Muscle layer of colon (tissue), 2 donors: ENCODE measurements at regions not wholly inside any gene's neighbourhood (a gene's known extent, or its start where the extent isn't known, plus 50 kb on each side); places are given as distances from the start of the nearest gene placed in this dataset.

Source experiments
- H3K27ac ChIP-seq: one replicate; pipeline ENCODE4 v1.7.0; 2013; ENCODE audit warnings: low read depth, mild to moderate bottlenecking, low read length, moderate library complexity
- H3K27me3 ChIP-seq, 2 donors: one replicate each; pipeline ENCODE4 v1.7.0; 2013; ENCODE audit warnings: low read length in 2 of 2, mild to moderate bottlenecking in 2 of 2; ENCODE audit not compliant: insufficient read depth in 2 of 2, control insufficient read depth in 1 of 2
- H3K36me3 ChIP-seq: one replicate; pipeline ENCODE4 v1.7.0; 2013; ENCODE audit warnings: mild to moderate bottlenecking, low read length; ENCODE audit not compliant: insufficient read depth
- H3K4me1 ChIP-seq: one replicate; pipeline ENCODE4 v1.7.0; 2013; ENCODE audit warnings: mild to moderate bottlenecking, low read length; ENCODE audit not compliant: insufficient read depth
- H3K4me3 ChIP-seq, 2 donors: one replicate each; pipeline ENCODE4 v1.7.0; 2013; ENCODE audit warnings: low read length in 2 of 2, low read depth in 1 of 2, mild to moderate bottlenecking in 1 of 2, moderate library complexity in 1 of 2
- H3K9ac ChIP-seq: one replicate; pipeline ENCODE4 v1.7.0; 2013; ENCODE audit warnings: low read length
- H3K9me3 ChIP-seq: one replicate; pipeline ENCODE4 v1.7.0; 2013; ENCODE audit warnings: mild to moderate bottlenecking, low read length
- donor health status: abdominal sarcoma.
- donor health status: Adenocarcinoma of cecum.

DNA sequence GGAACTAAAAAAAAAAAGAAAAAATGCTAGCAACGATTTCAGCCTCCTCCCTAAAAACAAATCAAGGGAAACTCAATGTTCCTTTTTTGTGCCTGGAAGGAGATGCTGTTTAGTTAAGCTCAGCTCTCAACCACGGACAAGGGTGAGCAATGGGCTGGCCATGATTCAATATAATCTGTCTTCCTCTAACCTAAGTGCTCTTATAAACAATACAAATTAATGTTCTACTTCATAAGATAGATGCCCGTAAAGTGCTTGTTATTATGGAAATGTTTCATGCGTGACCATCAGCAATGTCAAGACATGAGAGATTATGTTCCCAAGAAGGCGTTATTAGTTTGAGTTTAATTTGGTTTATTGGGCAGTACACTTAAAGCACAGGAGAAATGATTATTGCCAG lies 320.3 kb downstream of the SFMBT2 start:
- Histone ChIP-seq H3K9me3 (no peaks in the 10 kb centered on the region), H3K4me3 (no peak overlapping the region), H3K4me1 (peaks cover 17% of the 10 kb centered on the region), H3K36me3 (no peaks in the 10 kb centered on the region), H3K27me3 (no peaks in the 10 kb centered on the region), H3K9ac (no peak overlapping the region), H3K27ac (no peak overlapping the region)

DNA sequence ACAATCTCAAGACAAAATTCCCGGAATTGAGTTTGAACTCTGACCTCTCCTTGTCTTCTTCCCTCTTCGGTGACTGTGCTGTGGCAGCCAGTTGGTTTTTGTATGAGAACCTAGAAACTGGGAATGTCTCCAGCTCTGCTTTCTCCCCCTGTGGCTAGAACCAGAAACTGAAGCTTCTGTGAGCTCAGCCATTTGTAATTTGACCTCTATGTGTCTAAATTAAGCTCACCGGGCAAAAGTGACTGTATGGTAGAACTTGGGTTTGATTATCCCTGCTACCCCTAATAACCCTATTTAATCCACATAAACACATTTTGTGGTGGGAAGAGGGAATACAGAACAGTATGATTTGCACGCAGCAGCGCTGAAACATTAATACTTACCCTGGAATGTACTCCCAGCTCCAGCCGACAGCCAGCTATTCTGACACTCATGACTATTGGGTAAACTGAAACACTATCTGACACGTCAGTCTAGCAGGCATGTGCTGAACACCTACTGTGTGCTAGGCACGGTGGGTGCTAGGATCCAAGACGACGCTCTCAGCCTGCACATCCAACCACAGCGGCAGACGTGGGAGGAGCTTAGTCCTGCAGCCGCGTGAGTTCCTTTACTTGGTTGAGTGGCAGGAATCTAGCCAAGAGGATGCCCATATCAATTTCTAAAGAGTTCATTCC lies 324.8 kb downstream of the SFMBT2 start:
- Histone ChIP-seq H3K27ac (no peak overlapping the region), H3K9me3 (no peaks in the 10 kb centered on the region), H3K36me3 (no peaks in the 10 kb centered on the region), H3K4me3 (no peak overlapping the region), H3K27me3 (no peaks in the 10 kb centered on the region), H3K4me1 (peaks cover 14% of the 10 kb centered on the region), H3K9ac (no peak overlapping the region)

DNA sequence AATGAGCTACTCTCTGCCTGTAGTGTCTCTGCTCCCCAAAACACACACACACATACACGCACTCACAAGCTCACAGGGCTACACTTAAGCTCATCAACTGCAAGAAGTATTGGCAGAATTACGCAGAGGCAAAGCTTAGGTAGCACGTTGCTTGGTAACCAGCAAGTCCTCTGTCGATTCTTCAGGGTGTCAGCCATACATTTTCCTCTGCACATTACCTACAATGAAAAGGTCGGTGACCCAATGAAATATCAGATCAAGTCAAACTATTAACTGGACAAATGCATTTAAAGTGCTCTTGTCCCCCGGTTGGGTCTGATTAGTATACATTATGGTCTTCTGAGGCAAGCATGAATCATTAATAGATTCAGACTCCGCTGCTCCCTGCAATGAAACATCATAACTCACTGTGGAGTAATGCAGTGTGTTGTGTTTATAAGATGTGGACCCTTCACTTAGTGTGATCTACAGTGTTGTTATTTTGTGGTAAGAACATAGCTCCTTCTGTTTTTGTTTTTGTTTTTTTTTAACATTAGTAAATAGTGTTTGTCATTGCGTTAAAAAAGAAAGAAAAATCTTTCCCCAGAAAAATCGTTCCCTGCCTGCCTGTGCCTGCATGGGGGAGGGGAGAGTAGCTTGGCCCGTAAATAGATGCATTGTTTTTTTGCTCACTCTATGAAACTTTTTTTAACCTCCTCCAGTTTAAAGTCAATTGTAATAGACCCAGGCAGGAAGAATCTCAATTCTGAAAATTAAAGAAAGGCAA lies 325.5 kb downstream of the SFMBT2 start:
- Histone ChIP-seq H3K27me3 (no peaks in the 10 kb centered on the region), H3K9me3 (no peaks in the 10 kb centered on the region), H3K27ac (no peak overlapping the region), H3K4me1 (peaks cover 7% of the 10 kb centered on the region), H3K4me3 (no peak overlapping the region), H3K9ac (no peak overlapping the region), H3K36me3 (no peaks in the 10 kb centered on the region)

DNA sequence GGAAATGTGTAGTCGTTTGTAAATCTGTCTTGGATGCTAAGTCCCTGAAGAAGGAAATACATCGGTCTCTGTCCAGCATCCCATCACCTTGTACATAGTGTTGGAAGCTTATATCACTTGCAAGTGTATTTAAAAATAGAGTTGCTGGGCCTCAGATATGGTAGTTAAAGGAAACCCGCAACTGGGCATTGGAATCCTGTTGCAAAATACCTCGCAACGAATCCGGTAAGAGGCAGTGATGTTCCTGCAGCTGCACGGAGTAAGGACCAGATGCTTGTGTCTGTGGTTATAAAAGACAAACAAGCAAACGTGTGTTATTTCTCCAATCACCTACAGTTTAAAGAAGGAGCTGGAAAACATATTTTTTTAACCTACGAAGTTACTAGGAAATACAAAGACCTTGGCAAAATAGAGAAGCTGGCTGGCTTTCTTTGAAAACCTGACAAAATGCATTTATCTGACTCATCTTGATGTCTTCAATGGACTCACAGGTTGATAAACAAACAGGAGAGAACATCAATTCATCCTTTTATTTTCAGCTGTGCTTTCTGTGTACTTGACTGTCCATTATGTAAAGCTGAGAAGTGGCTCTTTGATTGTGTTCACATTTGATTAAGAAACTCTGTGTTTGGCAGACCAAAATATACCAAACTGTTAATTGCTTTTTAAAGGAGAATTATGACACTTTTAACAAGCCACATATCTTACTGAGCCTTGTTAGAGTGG lies 326.4 kb downstream of the SFMBT2 start:
- H3K27ac ChIP-seq, result no peak overlapping the region
- no peaks in the 10 kb centered on the region for H3K4me1 ChIP-seq
- H3K4me3 ChIP-seq, result no peak overlapping the region
- H3K36me3 ChIP-seq, result no peaks in the 10 kb centered on the region
- H3K27me3 ChIP-seq, result no peaks in the 10 kb centered on the region
- no peaks in the 10 kb centered on the region for H3K9me3 ChIP-seq
- no peak overlapping the region for H3K9ac ChIP-seq

DNA sequence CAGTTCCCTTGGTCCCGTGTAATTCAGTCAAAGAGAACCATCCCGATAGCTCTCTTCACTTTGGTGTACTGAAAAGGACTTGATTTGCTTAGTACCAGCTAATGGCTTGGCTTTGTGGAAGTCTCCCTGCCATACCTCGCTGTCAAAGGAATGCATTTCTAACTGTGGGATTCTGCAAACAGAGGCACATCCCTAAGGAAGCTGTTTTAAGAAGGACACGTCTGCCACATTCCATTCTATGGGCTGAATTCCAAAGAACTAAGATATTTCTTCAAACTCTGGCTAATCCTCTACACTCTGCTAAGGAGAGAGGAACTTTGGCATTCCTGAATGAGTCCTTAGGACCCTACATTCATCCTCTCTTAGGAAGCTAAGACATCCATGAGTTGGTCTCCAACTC lies 327.9 kb downstream of the SFMBT2 start:
- no peaks in the 10 kb centered on the region for H3K9me3 ChIP-seq
- H3K27ac ChIP-seq, result no peak overlapping the region
- H3K4me3 ChIP-seq, result no peak overlapping the region
- no peaks in the 10 kb centered on the region for H3K27me3 ChIP-seq
- H3K4me1 ChIP-seq, result no peaks in the 10 kb centered on the region
- no peak overlapping the region for H3K9ac ChIP-seq
- H3K36me3 ChIP-seq, result no peaks in the 10 kb centered on the region

DNA sequence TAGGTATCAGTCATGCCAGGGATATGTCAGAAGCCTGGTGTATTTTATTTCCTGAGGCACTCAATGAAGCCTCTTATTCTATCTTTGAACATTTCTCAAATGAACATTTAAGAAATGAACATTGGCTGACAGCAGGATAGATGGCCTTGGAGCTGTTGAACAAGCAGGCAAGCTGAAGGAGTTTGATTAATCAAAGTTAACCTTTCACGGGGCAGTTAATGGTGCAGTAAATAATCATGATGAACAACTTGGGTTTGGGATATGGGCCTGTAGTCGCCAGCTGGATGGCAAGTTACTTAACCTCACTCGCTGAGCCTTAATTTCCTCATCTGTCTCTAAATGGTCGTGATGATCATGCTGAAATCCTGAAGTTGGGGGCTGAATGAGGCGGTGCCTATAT lies 333.0 kb downstream of the SFMBT2 start:
- H3K9me3 ChIP-seq, result no peaks in the 10 kb centered on the region
- H3K36me3 ChIP-seq, result no peaks in the 10 kb centered on the region
- H3K4me1 ChIP-seq, result no peaks in the 10 kb centered on the region
- H3K27ac ChIP-seq, result no peak overlapping the region
- H3K4me3 ChIP-seq, result no peak overlapping the region
- H3K9ac ChIP-seq, result no peak overlapping the region
- no peaks in the 10 kb centered on the region for H3K27me3 ChIP-seq

DNA sequence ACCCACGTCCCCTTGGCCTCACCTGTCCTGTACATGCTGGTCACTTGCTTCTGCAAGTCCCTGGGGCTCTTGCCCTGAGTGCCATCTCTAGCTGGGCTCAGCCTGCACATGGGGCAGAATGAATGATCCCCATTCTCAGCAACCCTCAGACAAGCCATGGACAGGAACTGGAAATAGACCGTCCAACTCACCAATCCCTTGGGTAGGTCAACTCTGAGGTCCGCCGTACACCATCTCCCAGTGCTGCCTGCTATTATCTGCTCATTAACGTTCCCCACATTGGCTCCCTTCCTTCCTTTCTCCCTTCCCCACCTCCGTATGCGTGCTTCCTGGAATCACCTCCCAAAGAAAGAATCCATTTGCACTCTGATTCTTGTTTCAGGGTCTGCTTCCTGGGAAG lies 335.0 kb downstream of the SFMBT2 start:
- H3K9ac ChIP-seq, result no peak overlapping the region
- H3K4me3 ChIP-seq, result no peak overlapping the region
- H3K27me3 ChIP-seq, result no peaks in the 10 kb centered on the region
- H3K9me3 ChIP-seq, result no peaks in the 10 kb centered on the region
- H3K27ac ChIP-seq, result no peak overlapping the region
- no peaks in the 10 kb centered on the region for H3K36me3 ChIP-seq
- H3K4me1 ChIP-seq, result no peaks in the 10 kb centered on the region

DNA sequence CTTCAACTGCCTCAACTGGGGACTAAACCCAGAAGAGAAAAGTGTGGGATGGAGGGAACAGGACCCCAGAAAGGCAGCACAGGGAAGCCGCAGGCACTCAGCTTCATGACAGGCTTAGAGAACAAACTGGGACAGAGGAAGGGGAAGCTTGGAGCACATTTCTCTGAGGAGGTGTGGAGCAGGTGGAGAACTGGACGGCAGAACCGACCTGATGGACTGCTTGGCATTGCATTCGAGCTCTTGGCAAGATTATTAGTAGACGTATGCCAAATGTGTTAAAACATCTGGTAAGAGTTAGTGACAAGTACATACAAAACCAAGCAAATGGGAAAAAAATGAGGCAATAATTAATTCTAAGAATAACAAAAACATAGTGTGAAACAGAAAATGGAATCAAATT lies 335.7 kb downstream of the SFMBT2 start:
- no peak overlapping the region for H3K4me3 ChIP-seq
- no peak overlapping the region for H3K9ac ChIP-seq
- no peaks in the 10 kb centered on the region for H3K36me3 ChIP-seq
- no peaks in the 10 kb centered on the region for H3K9me3 ChIP-seq
- no peak overlapping the region for H3K27ac ChIP-seq
- no peaks in the 10 kb centered on the region for H3K27me3 ChIP-seq
- no peaks in the 10 kb centered on the region for H3K4me1 ChIP-seq

DNA sequence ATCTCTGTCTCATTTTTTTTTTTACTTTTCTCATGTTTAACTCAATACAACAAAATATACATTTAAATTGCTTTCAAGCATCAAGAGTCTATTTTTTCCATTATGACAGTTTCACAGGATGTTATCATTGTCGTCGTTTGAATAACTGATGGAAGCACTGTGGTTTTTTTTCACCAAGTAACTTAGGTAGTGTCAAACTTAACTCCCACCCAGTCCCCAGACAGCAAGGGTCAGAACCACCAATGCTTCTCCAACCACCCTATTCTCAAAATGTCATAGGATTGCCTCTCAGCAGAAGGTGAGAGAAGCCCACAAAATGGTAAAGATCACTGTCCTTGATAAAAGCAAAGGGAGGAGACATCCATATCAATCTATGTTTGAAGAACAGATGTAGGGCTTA lies 339.4 kb downstream of the SFMBT2 start:
- Histone ChIP-seq H3K27ac (no peak overlapping the region), H3K4me1 (no peaks in the 10 kb centered on the region), H3K4me3 (no peak overlapping the region), H3K9me3 (no peaks in the 10 kb centered on the region), H3K9ac (no peak overlapping the region), H3K36me3 (no peaks in the 10 kb centered on the region), H3K27me3 (no peaks in the 10 kb centered on the region)

DNA sequence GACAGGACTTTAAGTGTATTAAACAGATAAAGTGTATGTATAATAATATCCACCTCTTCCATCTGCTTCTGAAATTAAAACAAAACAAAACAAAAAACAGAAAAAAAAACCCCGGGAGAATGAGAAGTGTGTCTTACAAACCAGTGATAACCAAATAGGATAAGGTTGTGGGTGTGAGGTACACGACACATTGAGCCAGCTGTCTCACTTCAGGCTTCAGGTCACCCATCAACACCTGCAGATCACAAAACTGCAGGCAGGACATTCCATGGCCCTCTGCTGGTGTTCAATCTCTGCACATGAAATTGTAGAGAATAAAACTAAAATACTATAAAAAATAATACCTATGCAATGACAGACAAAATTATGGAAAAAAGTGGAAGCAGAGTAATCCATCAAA lies 339.9 kb downstream of the SFMBT2 start:
- no peaks in the 10 kb centered on the region for H3K9me3 ChIP-seq
- no peaks in the 10 kb centered on the region for H3K36me3 ChIP-seq
- H3K9ac ChIP-seq, result no peak overlapping the region
- no peak overlapping the region for H3K4me3 ChIP-seq
- H3K27ac ChIP-seq, result no peak overlapping the region
- no peaks in the 10 kb centered on the region for H3K27me3 ChIP-seq
- H3K4me1 ChIP-seq, result no peaks in the 10 kb centered on the region

DNA sequence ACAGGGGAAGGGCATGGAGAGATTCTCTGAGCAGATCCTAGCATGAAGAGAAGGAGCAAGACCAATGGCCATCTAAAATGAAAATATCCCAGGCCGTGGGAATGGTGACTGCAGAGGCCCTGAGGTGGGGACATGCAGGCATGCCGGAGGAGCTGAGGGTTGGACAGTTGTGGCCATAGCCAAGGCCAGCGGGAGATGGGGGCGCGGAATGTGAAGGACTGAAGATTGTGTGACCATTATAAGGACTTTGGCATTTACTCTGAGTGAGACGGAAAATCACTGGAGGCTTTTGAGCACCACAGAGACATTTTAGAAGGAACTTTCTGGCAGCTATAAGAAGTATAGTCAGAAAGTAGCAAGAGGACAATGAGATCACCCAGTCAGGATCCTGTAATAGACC lies 341.1 kb downstream of the SFMBT2 start:
- no peak overlapping the region for H3K4me3 ChIP-seq
- H3K27ac ChIP-seq, result no peak overlapping the region
- no peaks in the 10 kb centered on the region for H3K27me3 ChIP-seq
- no peaks in the 10 kb centered on the region for H3K36me3 ChIP-seq
- no peak overlapping the region for H3K9ac ChIP-seq
- H3K4me1 ChIP-seq, result no peaks in the 10 kb centered on the region
- no peaks in the 10 kb centered on the region for H3K9me3 ChIP-seq
